ENCODE measurements at regions not wholly inside any gene's neighbourhood (a gene's known extent, or its start where the extent isn't known, plus 50 kb on each side); places are given as distances from the start of the nearest gene placed in this dataset.
"Not testable (repeated sequence)": the region's sequence is repeated elsewhere in the genome, so short reads cannot be mapped to it uniquely, and the experiment has no call there.

DNA sequence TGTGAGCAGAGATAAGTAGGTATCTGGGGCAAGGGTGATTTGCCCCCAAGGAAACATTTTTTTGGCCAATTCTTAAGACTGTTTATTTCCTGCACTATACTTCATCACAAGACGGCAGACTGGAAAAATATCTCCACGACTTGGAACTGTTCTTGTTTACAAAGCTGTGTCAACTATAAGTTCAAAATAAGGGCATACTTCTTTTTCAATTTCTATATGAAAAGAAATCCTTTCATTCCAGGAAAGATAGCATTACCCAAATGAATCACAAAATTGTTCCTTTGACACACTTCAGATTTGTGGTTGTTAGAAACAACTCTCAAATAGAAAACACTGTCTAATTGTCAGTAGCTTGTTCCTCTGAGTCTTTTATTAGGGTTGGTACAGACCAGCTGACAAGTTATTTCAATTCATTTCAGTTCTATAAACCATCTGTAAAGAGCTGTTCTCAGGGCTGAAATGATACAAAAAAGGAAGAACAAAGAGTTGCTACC lies 212.9 kb upstream of the PRDM1 start:
- Histone ChIP-seq H3K36me3 (ENCODE audit: insufficient read depth, low read length) (no peaks in the 10 kb centered on the region), H3K4me1 (ENCODE audit: insufficient read depth, low read length) (no peaks in the 10 kb centered on the region), H2AFZ (ENCODE audit: low read depth, low read length) (no peak overlapping the region), H3K9me3 (ENCODE audit: low read length) (no peaks in the 10 kb centered on the region), H3K4me3 (ENCODE audit: low read length) (no peak overlapping the region), H3K27me3 (ENCODE audit: insufficient read depth, low read length) (no peaks in the 10 kb centered on the region)

DNA sequence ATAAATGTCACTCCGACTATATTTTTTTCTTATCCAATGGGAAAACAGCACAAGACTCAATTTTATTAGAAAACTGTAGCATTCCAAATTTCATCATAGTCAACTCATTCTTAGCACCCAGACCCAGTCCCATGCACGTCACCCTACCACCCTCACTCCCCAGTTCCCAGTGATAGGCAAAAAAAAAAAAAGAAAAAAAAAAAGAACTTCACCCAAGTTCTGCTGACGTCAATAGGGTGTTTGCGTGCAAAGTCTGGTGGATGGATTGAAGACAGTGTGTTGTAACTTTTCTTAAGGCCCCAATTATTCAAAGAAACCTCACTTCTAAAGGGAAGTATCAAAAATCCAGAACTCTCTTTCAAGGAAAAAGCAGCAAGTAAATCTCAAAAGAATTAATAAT lies 213.9 kb upstream of the PRDM1 start:
- Histone ChIP-seq H3K9me3 (ENCODE audit: low read length) (no peaks in the 10 kb centered on the region), H3K4me1 (ENCODE audit: insufficient read depth, low read length) (no peaks in the 10 kb centered on the region), H3K27me3 (ENCODE audit: insufficient read depth, low read length) (no peaks in the 10 kb centered on the region), H3K36me3 (ENCODE audit: insufficient read depth, low read length) (no peaks in the 10 kb centered on the region), H2AFZ (ENCODE audit: low read depth, low read length) (no peak overlapping the region), H3K4me3 (ENCODE audit: low read length) (no peak overlapping the region)

DNA sequence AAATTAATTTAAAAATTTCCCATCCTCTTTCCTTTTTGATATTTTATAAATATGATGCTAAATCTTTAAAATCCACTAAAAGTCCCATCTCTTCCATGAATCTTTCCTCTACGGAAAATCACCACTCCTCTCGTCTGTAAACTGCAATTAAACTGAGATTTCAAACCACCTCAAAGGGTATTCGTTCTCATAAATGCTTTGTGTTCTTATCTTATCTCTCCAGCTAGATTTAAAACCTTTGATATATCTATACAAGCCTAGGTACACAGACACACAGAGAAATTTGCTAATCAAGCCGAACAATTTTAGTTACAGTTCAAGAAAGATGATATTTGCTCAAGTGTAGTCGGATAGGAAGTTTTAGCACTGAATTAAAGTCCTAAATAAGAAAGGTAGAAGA lies 214.6 kb upstream of the PRDM1 start:
- Histone ChIP-seq H3K4me3 (ENCODE audit: low read length) (no peak overlapping the region), H3K4me1 (ENCODE audit: insufficient read depth, low read length) (no peaks in the 10 kb centered on the region), H3K9me3 (ENCODE audit: low read length) (no peaks in the 10 kb centered on the region), H2AFZ (ENCODE audit: low read depth, low read length) (no peak overlapping the region), H3K36me3 (ENCODE audit: insufficient read depth, low read length) (no peaks in the 10 kb centered on the region), H3K27me3 (ENCODE audit: insufficient read depth, low read length) (no peaks in the 10 kb centered on the region)

DNA sequence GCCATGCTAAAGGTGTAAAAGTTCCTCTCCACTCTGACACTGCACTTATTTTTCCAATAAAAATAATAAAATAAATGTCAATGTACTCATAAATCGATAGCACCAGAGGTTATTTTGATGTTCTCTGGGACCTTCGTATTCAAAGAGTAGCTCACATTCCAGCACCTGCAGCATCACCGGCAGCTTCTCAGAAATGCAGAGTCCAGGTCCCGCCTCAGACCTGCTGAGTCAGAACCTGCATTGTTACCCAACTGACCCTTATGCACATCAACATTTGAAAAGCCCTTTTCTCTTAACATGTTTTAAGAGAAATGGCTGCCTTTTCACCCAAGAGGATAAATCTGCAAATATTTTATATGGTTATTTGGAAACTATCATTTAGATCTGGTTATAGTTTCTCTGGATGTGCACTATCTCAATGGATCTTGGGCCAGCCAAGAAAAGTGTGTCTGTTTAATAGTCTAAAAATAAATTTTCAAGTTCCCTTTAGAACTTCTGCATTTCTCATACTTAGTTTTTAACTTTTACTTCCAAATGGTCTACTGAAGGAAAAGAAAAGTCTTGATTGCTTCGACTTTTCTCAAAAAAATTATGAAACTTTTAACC lies 216.2 kb upstream of the PRDM1 start:
- Histone ChIP-seq H3K4me1 (ENCODE audit: insufficient read depth, low read length) (no peaks in the 10 kb centered on the region), H3K27me3 (ENCODE audit: insufficient read depth, low read length) (no peaks in the 10 kb centered on the region), H3K4me3 (ENCODE audit: low read length) (no peak overlapping the region), H2AFZ (ENCODE audit: low read depth, low read length) (no peak overlapping the region), H3K9me3 (ENCODE audit: low read length) (no peaks in the 10 kb centered on the region), H3K36me3 (ENCODE audit: insufficient read depth, low read length) (no peaks in the 10 kb centered on the region)

DNA sequence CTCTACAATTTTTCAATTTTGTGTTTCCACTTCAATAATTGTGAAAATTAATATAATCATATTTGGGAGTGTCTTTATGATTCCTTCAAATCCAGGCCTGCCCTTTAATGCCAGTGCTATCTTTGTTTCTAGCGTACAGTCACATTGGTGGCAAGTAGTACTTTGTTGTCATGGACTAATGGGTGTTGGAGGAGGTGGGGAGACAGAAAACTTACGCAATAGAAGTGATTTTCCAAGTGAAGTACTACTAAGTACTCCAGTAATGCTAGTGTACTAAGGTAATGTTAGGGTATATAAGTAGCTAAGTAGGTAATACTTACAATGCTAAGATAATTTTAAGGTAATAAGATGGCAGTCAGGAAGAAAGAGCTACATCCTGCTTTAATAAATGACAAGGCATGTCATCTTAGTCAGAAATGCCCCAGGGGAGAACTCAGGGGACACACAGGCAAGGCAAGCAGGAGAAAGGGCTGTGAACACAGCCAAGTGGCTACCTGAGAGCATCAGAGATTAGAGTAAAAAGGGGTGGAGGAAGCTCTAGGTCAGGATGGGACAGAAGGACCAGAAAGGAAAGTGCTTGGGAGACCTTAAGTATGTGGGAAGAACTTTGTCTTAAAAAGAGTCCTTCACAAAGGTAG lies 217.2 kb upstream of the PRDM1 start:
- no peak overlapping the region for H3K4me3 ChIP-seq (ENCODE audit: low read length)
- H3K27me3 ChIP-seq (ENCODE audit: insufficient read depth, low read length) = no peaks in the 10 kb centered on the region
- no peaks in the 10 kb centered on the region for H3K36me3 ChIP-seq (ENCODE audit: insufficient read depth, low read length)
- no peaks in the 10 kb centered on the region for H3K4me1 ChIP-seq (ENCODE audit: insufficient read depth, low read length)
- no peak overlapping the region for H2AFZ ChIP-seq (ENCODE audit: low read depth, low read length)
- no peaks in the 10 kb centered on the region for H3K9me3 ChIP-seq (ENCODE audit: low read length)

DNA sequence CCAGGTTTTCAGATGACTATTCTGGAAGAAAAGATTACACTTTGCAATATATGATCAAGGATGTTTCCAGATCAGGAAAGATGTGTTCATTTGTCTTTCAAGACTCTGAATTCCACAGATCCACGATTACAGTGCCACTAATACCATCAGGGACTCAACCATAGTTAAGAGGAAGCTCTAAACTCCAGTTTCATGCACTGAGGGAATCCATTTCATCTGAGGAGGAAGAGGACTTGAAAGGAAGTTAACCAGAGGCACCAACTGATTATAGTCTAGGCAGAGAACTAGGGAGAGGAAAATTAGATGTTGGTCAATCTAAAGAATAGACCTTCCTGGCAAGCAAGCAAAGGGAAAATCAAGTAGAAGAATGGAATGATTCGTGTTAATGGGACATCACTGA lies 218.3 kb upstream of the PRDM1 start:
- no peaks in the 10 kb centered on the region for H3K36me3 ChIP-seq (ENCODE audit: insufficient read depth, low read length)
- no peak overlapping the region for H2AFZ ChIP-seq (ENCODE audit: low read depth, low read length)
- H3K9me3 ChIP-seq (ENCODE audit: low read length) = no peaks in the 10 kb centered on the region

DNA sequence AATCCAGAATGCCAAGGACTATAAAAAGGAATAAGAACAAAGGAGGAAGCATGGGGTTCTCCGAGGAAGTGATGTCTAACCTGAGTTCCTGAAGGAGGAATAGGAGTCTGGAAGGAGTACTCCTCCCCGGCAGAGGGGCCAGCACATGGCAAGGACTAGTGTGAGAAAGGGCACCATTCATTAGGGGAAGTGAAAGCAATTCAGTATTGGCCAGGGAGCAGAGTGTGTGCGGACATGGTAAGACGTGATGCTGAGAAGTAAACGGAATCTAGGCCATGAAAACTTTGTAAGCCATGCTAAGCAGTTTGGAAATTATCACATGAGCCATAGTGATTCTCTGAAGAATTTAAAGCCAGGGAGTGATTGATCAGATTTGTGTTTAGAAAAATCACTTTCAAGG lies 218.9 kb upstream of the PRDM1 start:
- Histone ChIP-seq H2AFZ (ENCODE audit: low read depth, low read length) (no peak overlapping the region), H3K9me3 (ENCODE audit: low read length) (no peaks in the 10 kb centered on the region), H3K27me3 (ENCODE audit: insufficient read depth, low read length) (no peaks in the 10 kb centered on the region), H3K36me3 (ENCODE audit: insufficient read depth, low read length) (no peaks in the 10 kb centered on the region), H3K4me1 (ENCODE audit: insufficient read depth, low read length) (no peaks in the 10 kb centered on the region), H3K4me3 (ENCODE audit: low read length) (no peak overlapping the region)

More for the DNA sequence above, 218.3 kb upstream of the PRDM1 start:
- Histone ChIP-seq H3K4me1 (ENCODE audit: insufficient read depth, low read length) (no peaks in the 10 kb centered on the region), H3K4me3 (ENCODE audit: low read length) (no peak overlapping the region), H3K27me3 (ENCODE audit: insufficient read depth, low read length) (no peaks in the 10 kb centered on the region)

DNA sequence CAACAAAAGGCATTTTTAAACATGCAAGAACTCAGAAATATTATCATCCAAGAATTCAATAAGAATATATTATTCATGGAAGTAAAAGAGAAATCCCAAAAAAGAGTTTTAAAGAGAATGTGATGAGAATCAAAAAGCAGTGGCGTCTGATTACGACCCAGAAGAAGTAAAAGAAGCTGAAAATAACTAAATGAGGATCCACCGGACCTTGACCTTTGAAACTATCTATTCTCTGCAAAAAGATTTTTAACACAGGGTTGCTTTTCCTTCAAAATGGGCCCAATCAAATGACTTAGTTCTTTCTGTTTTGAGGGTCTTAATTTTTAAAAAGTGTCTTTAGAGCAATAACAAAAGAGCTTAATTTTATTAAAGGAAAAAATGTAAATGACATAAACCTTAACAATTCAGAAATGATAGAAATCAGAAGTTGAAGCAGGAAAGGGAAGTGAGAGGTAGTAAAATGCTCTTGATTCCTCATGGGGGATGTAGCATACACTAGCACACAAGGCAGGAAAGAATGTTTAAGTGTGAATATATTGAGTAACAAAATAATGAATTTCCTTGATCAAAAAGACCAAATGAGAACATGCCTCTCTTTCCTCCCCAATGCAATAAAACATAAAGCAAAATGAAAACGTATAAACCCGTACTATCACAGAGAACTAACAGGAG lies 223.1 kb upstream of the PRDM1 start:
- no peaks in the 10 kb centered on the region for H3K4me1 ChIP-seq (ENCODE audit: insufficient read depth, low read length)
- H3K9me3 ChIP-seq (ENCODE audit: low read length) = no peaks in the 10 kb centered on the region
- no peak overlapping the region for H2AFZ ChIP-seq (ENCODE audit: low read depth, low read length)
- no peaks in the 10 kb centered on the region for H3K27me3 ChIP-seq (ENCODE audit: insufficient read depth, low read length)
- no peaks in the 10 kb centered on the region for H3K36me3 ChIP-seq (ENCODE audit: insufficient read depth, low read length)
- H3K4me3 ChIP-seq (ENCODE audit: low read length) = no peak overlapping the region

DNA sequence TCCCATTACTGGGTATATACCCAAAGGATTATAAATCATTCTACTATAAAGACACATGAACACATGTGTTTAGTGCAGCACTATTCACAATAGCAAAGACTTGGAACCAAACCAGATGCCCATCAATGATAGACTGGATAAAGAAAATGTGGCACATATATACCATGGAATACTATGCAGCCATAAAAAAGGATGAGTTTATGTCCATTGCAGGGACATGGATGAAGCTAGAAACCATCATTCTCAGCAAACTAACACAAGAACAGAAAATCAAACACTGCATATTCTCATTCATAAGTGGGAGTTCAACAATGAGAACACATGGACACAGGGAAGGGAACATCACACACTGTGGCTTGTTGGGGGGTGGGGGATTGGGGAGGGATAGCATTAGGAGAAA lies 225.2 kb upstream of the PRDM1 start:
- H3K4me1 ChIP-seq (ENCODE audit: insufficient read depth, low read length); H3K36me3 ChIP-seq (ENCODE audit: insufficient read depth, low read length); H2AFZ ChIP-seq (ENCODE audit: low read depth, low read length); H3K4me3 ChIP-seq (ENCODE audit: low read length); H3K9me3 ChIP-seq (ENCODE audit: low read length); H3K27me3 ChIP-seq (ENCODE audit: insufficient read depth, low read length): not testable (repeated sequence)

DNA sequence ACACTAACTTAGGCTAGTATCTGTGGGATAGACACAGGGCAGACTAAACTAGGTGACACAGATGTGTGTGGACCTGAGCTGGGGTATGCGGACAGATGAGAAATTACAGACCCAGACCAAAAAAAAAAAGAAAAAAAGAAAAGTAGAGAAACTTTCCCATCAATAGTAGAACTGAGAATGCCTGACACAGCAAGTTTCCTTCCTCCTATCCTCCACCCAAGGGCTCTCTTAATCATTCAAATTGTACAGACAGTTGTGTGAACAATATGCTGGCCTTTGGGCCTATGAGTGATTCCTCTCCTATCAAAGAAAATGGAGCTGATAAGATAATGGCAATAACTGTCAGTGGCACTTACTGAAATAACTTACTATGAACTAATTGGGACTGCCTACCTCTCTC lies 226.7 kb upstream of the PRDM1 start:
- no peaks in the 10 kb centered on the region for H3K27me3 ChIP-seq (ENCODE audit: insufficient read depth, low read length)
- H3K4me1 ChIP-seq (ENCODE audit: insufficient read depth, low read length) = no peaks in the 10 kb centered on the region
- H3K9me3 ChIP-seq (ENCODE audit: low read length) = no peaks in the 10 kb centered on the region
- H3K4me3 ChIP-seq (ENCODE audit: low read length) = no peak overlapping the region
- no peaks in the 10 kb centered on the region for H3K36me3 ChIP-seq (ENCODE audit: insufficient read depth, low read length)
- H2AFZ ChIP-seq (ENCODE audit: low read depth, low read length) = no peak overlapping the region

DNA sequence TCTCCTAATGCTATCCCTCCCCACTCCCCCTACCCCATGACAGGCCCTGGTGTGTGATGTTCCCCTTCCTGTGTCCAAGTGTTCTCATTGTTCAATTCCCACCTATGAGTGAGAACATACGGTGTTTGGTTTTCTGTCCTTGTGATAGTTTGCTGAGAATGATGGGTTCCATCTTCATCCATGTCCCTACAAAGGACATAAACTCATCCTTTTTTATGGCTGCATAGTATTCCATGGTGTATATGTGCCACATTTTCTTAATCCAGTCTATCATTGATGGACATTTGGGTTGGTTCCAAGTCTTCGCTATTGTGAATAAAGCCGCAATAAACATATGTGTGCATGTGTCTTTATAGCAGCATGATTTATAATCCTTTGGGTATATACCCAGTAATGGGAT lies 227.5 kb upstream of the PRDM1 start:
- not testable (repeated sequence) for H2AFZ ChIP-seq (ENCODE audit: low read depth, low read length); H3K4me1 ChIP-seq (ENCODE audit: insufficient read depth, low read length); H3K27me3 ChIP-seq (ENCODE audit: insufficient read depth, low read length); H3K4me3 ChIP-seq (ENCODE audit: low read length); H3K36me3 ChIP-seq (ENCODE audit: insufficient read depth, low read length); H3K9me3 ChIP-seq (ENCODE audit: low read length)

DNA sequence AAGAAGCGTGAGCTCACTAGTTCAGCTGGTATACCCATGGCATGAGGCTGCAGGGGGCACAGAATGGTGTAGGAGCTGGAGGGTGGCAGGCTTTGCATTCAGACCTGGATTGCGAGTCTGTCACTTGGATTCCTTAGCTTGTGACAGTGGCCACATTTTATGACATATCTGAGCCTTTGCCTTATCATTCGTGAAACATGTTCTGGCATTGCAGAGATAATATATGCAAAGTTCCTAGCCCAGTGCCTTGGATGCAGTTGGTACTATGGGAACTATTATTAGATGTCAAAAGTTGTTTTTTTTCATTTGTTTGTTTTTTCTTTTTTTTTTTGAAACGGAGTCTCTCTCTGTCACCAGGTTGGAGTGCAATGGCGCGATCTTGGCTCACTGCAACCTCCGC lies 230.7 kb upstream of the PRDM1 start:
- Histone ChIP-seq H3K27me3 (ENCODE audit: insufficient read depth, low read length) (peaks cover 3% of the 10 kb centered on the region), H3K4me3 (ENCODE audit: low read length) (no peak overlapping the region), H3K4me1 (ENCODE audit: insufficient read depth, low read length) (peaks cover 6% of the 10 kb centered on the region), H2AFZ (ENCODE audit: low read depth, low read length) (no peak overlapping the region), H3K9me3 (ENCODE audit: low read length) (no peaks in the 10 kb centered on the region), H3K36me3 (ENCODE audit: insufficient read depth, low read length) (no peaks in the 10 kb centered on the region)

DNA sequence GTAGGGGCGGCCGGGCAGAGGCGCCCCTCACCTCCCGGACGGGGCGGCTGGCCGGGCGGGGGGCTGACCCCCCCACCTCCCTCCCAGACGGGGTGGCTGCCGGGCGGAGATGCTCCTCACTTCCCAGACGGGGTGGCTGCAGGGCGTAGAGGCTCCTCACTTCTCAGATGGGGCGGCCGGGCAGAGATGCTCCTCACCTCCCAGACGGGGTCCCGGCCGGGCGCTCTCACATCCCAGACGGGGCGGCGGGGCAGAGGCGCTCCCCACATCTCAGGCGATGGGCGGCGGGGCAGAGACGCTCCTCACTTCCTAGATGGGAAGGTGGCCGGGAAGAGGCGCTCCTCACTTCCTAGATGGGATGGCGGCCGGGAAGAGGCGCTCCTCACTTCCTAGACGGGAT lies 232.2 kb upstream of the PRDM1 start:
- not testable (repeated sequence) for H3K4me3 ChIP-seq (ENCODE audit: low read length); H3K36me3 ChIP-seq (ENCODE audit: insufficient read depth, low read length); H3K9me3 ChIP-seq (ENCODE audit: low read length); H3K4me1 ChIP-seq (ENCODE audit: insufficient read depth, low read length); H3K27me3 ChIP-seq (ENCODE audit: insufficient read depth, low read length); H2AFZ ChIP-seq (ENCODE audit: low read depth, low read length)

Measured in neuron (in vitro differentiated cells).